ENCODE measurements at regions not wholly inside any gene's neighbourhood (a gene's known extent, or its start where the extent isn't known, plus 50 kb on each side); places are given as distances from the start of the nearest gene placed in this dataset.

DNA sequence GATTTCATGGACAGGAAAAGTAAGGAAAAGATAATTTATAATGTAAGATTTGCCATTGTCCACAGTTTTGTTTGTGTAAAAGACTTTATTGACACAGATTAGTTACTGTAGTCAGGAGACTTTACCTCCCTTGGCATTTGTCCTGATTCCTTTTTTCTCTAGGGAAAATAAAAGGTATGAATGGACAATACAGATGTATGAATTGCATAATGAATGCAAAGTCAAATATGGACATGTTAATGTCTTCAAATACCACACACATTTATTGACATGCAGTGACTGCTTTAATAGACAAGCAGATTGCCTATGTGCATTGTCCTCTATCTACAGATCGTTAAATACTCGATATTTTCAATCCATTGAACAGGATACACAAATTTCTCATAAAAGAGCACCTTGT, 999.7 kb upstream of the SEL1L start:
- Histone ChIP-seq H2AFZ (ENCODE audit: low read depth, low read length) (no peak overlapping the region), H3K36me3 (ENCODE audit: insufficient read depth, low read length) (no peaks in the 10 kb centered on the region), H3K27me3 (ENCODE audit: insufficient read depth, low read depth, low read length) (no peaks in the 10 kb centered on the region), H3K79me2 (replicated peaks; ENCODE audit: insufficient read depth, low read length) (no peaks in the 10 kb centered on the region), H4K20me1 (ENCODE audit: insufficient read depth) (no peaks in the 10 kb centered on the region), H3K4me3 (ENCODE audit: low read length) (no peak overlapping the region), H3K9me2 (ENCODE audit: insufficient read depth, low read length) (no peaks in the 10 kb centered on the region), H3K27ac (ENCODE audit: low read length) (no peak overlapping the region), H3K4me2 (ENCODE audit: low read length) (no peak overlapping the region), H3K9ac (ENCODE audit: low read length) (no peak overlapping the region), H3K9me3 (ENCODE audit: low read length) (no peaks in the 10 kb centered on the region), H3F3A (ENCODE audit: insufficient read depth, low read length, poor library complexity, severe bottlenecking) (no peaks in the 10 kb centered on the region)
- TF ChIP-seq EP300 (conservative IDR thresholded peaks at IDR 0.05; ENCODE audit: poor library complexity, severe bottlenecking), result no peak

DNA sequence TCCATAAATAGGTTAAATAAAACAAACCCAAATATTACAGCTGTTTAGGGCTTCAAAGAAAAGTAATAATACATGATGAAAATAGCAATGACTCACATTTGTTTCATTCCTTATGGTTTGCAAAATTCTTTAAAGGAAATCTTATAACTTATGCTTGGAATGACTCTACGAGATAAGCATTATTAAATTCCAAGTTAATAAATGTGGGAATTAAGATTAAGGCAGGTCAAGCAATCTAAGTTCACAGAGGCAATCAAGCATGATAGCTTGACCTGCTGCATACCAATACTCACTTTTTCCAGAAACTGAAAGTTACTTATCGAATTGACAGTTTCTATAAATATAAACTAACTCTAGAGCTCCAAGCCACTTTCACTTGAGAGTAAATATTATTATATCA, 1002.9 kb upstream of the SEL1L start:
- H3K9me2 ChIP-seq (ENCODE audit: insufficient read depth, low read length), result no peaks in the 10 kb centered on the region
- H3K4me3 ChIP-seq (ENCODE audit: low read length), result no peak overlapping the region
- no peaks in the 10 kb centered on the region for H3K9me3 ChIP-seq (ENCODE audit: low read length)
- no peak overlapping the region for H3K27ac ChIP-seq (ENCODE audit: low read length)
- H3K36me3 ChIP-seq (ENCODE audit: insufficient read depth, low read length), result no peaks in the 10 kb centered on the region
- no peak overlapping the region for H2AFZ ChIP-seq (ENCODE audit: low read depth, low read length)
- TF ChIP-seq, protein P1, sequence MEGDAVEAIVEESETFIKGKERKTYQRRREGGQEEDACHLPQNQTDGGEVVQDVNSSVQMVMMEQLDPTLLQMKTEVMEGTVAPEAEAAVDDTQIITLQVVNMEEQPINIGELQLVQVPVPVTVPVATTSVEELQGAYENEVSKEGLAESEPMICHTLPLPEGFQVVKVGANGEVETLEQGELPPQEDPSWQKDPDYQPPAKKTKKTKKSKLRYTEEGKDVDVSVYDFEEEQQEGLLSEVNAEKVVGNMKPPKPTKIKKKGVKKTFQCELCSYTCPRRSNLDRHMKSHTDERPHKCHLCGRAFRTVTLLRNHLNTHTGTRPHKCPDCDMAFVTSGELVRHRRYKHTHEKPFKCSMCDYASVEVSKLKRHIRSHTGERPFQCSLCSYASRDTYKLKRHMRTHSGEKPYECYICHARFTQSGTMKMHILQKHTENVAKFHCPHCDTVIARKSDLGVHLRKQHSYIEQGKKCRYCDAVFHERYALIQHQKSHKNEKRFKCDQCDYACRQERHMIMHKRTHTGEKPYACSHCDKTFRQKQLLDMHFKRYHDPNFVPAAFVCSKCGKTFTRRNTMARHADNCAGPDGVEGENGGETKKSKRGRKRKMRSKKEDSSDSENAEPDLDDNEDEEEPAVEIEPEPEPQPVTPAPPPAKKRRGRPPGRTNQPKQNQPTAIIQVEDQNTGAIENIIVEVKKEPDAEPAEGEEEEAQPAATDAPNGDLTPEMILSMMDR (IDR thresholded peaks at IDR 0.05; ENCODE audit: poor library complexity, severe bottlenecking), result no peak
- H3K79me2 ChIP-seq (replicated peaks; ENCODE audit: insufficient read depth, low read length), result no peaks in the 10 kb centered on the region
- H3F3A ChIP-seq (ENCODE audit: insufficient read depth, low read length, poor library complexity, severe bottlenecking), result no peaks in the 10 kb centered on the region
- no peak overlapping the region for H3K9ac ChIP-seq (ENCODE audit: low read length)
- no peaks in the 10 kb centered on the region for H3K27me3 ChIP-seq (ENCODE audit: insufficient read depth, low read depth, low read length)
- H4K20me1 ChIP-seq (ENCODE audit: insufficient read depth), result no peaks in the 10 kb centered on the region
- no peak overlapping the region for H3K4me2 ChIP-seq (ENCODE audit: low read length)

DNA sequence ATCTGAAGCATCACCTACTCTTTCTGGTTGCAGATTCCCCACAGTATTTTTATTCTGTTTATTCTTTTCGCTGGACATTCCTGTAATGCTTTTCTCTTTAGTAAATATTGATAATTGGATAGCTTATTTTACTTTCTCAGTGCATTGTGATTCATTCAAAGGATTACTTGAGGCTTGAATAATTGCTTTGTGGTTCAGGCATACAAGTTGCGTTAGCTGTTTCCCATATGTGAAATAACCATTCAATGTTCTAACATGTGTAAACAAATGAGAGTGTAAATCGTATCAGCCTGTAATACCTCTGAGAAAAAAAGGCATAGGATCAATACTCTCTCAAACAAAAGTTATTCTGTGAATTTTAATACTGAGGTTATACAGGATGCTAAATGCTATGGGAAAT, 1004.2 kb upstream of the SEL1L start:
- Histone ChIP-seq H3K36me3 (ENCODE audit: insufficient read depth, low read length) (no peaks in the 10 kb centered on the region), H3F3A (ENCODE audit: insufficient read depth, low read length, poor library complexity, severe bottlenecking) (no peaks in the 10 kb centered on the region), H3K4me2 (ENCODE audit: low read length) (no peak overlapping the region), H3K27me3 (ENCODE audit: insufficient read depth, low read depth, low read length) (no peaks in the 10 kb centered on the region), H4K20me1 (ENCODE audit: insufficient read depth) (no peaks in the 10 kb centered on the region), H2AFZ (ENCODE audit: low read depth, low read length) (no peak overlapping the region), H3K9ac (ENCODE audit: low read length) (no peak overlapping the region), H3K27ac (ENCODE audit: low read length) (no peak overlapping the region), H3K4me3 (ENCODE audit: low read length) (no peak overlapping the region), H3K9me2 (ENCODE audit: insufficient read depth, low read length) (no peaks in the 10 kb centered on the region), H3K9me3 (ENCODE audit: low read length) (no peaks in the 10 kb centered on the region), H3K79me2 (replicated peaks; ENCODE audit: insufficient read depth, low read length) (no peaks in the 10 kb centered on the region)
- TF ChIP-seq, protein P1 (IDR thresholded peaks at IDR 0.05; ENCODE audit: poor library complexity, severe bottlenecking), result no peak
- TF ChIP-seq EP300 (conservative IDR thresholded peaks at IDR 0.05; ENCODE audit: poor library complexity, severe bottlenecking) (no peak), POLR2AphosphoS5 (IDR thresholded peaks at IDR 0.05) (no peak), TAF1 (IDR thresholded peaks at IDR 0.05; ENCODE audit: low read depth) (no peak), EZH2 (IDR thresholded peaks at IDR 0.05; ENCODE audit: borderline replicate concordance, insufficient read depth, low read length, poor library complexity, severe bottlenecking) (no peak), RAD21 (conservative IDR thresholded peaks at IDR 0.05) (no peak), SMC3 (conservative IDR thresholded peaks at IDR 0.05; ENCODE audit: poor library complexity) (no peak), MXI1 (conservative IDR thresholded peaks at IDR 0.05; ENCODE audit: poor library complexity, severe bottlenecking) (no peak)
- TF ChIP-seq, protein P2, sequence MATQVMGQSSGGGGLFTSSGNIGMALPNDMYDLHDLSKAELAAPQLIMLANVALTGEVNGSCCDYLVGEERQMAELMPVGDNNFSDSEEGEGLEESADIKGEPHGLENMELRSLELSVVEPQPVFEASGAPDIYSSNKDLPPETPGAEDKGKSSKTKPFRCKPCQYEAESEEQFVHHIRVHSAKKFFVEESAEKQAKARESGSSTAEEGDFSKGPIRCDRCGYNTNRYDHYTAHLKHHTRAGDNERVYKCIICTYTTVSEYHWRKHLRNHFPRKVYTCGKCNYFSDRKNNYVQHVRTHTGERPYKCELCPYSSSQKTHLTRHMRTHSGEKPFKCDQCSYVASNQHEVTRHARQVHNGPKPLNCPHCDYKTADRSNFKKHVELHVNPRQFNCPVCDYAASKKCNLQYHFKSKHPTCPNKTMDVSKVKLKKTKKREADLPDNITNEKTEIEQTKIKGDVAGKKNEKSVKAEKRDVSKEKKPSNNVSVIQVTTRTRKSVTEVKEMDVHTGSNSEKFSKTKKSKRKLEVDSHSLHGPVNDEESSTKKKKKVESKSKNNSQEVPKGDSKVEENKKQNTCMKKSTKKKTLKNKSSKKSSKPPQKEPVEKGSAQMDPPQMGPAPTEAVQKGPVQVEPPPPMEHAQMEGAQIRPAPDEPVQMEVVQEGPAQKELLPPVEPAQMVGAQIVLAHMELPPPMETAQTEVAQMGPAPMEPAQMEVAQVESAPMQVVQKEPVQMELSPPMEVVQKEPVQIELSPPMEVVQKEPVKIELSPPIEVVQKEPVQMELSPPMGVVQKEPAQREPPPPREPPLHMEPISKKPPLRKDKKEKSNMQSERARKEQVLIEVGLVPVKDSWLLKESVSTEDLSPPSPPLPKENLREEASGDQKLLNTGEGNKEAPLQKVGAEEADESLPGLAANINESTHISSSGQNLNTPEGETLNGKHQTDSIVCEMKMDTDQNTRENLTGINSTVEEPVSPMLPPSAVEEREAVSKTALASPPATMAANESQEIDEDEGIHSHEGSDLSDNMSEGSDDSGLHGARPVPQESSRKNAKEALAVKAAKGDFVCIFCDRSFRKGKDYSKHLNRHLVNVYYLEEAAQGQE (IDR thresholded peaks at IDR 0.05; ENCODE audit: borderline replicate concordance), result no peak
